Kidney epithelial cell (primary cell): ENCODE measurements at regions not wholly inside any gene's neighbourhood (a gene's known extent, or its start where the extent isn't known, plus 50 kb on each side); places are given as distances from the start of the nearest gene placed in this dataset.

ENCODE experiments used
- DNase-seq: peaks from one replicate; pipeline ENCODE4 v3.0.0-alpha.2; 2010; ENCODE audit warnings: low read depth
- H3K27me3 ChIP-seq: 2 replicates; pipeline ENCODE4 v1.6.0; 2011; ENCODE audit warnings: low read length; ENCODE audit not compliant: control insufficient read depth, insufficient read depth
- H3K36me3 ChIP-seq: 2 replicates; pipeline ENCODE4 v1.5.1; 2011; ENCODE audit warnings: low read length; ENCODE audit not compliant: control insufficient read depth, insufficient read depth
- H3K4me3 ChIP-seq: 2 replicates; pipeline ENCODE4 v1.5.1; 2011; ENCODE audit warnings: low read depth, mild to moderate bottlenecking, control low read depth, low read length
- CTCF ChIP-seq: IDR thresholded peaks from 2 replicates; pipeline ENCODE4 v1.5.1; 2011; ENCODE audit warnings: mild to moderate bottlenecking, moderate library complexity, low read length, control low read depth, inconsistent platforms; ENCODE audit not compliant: insufficient read depth, poor library complexity, severe bottlenecking

GRCh38 chrX:57848857-57849256, 61.4 kb downstream of the ZXDA start:
- TF ChIP-seq CTCF, result no peak
- no peaks in the 10 kb centered on the region for H3K36me3 ChIP-seq
- no peaks in the 10 kb centered on the region for H3K27me3 ChIP-seq
- no peak overlapping the region for H3K4me3 ChIP-seq
- DNase-seq, result no peak

- no peak for TF ChIP-seq CTCF
- no peaks in the 10 kb centered on the region for H3K36me3 ChIP-seq
- no peaks in the 10 kb centered on the region for H3K27me3 ChIP-seq
- no peak for DNase-seq
- no peak overlapping the region for H3K4me3 ChIP-seq
Observed at GRCh38 chrX:57822818-57823217, 87.4 kb downstream of the ZXDA start.

- no peak for DNase-seq
- Histone ChIP-seq H3K27me3 (no peaks in the 10 kb centered on the region), H3K36me3 (no peaks in the 10 kb centered on the region), H3K4me3 (no peak overlapping the region)
- no peak for TF ChIP-seq CTCF
Observed at GRCh38 chrX:57822398-57822797, 87.9 kb downstream of the ZXDA start.

- Histone ChIP-seq H3K4me3 (no peak overlapping the region), H3K36me3 (no peaks in the 10 kb centered on the region)
- DNase-seq, result no peak
Observed at GRCh38 chrX:57821703-57822387, 88.4 kb downstream of the ZXDA start.

GRCh38 chrX:57817302-57817701, 93.0 kb downstream of the ZXDA start:
- H3K4me3 ChIP-seq, result no peak overlapping the region
- no peaks in the 10 kb centered on the region for H3K36me3 ChIP-seq
- no peak for DNase-seq
- TF ChIP-seq CTCF, result no peak
- H3K27me3 ChIP-seq, result no peaks in the 10 kb centered on the region

More at GRCh38 chrX:57821703-57822387, 88.4 kb downstream of the ZXDA start:
- no peaks in the 10 kb centered on the region for H3K27me3 ChIP-seq
- peak; percentile 24 for TF ChIP-seq CTCF

GRCh38 chrX:57772637-57773036, 92.6 kb upstream of the NLRP2B start:
- H3K4me3 ChIP-seq, result no peak overlapping the region
- DNase-seq, result no peak
- H3K27me3 ChIP-seq, result no peaks in the 10 kb centered on the region
- TF ChIP-seq CTCF, result no peak
- no peaks in the 10 kb centered on the region for H3K36me3 ChIP-seq
